ENCODE measurements at regions not wholly inside any gene's neighbourhood (a gene's known extent, or its start where the extent isn't known, plus 50 kb on each side); places are given as distances from the start of the nearest gene placed in this dataset.
A peak's percentile ranks its signal among the peaks of the same experiment; 100 is the strongest.

GRCh38 chr2:18986046-18986445, 372.4 kb downstream of the OSR1 start:
- Histone ChIP-seq H3K9me3 (replicated peaks) (no peaks in the 10 kb centered on the region), H3K27me3 (ENCODE audit: low read depth) (no peaks in the 10 kb centered on the region), H3K27ac (replicated peaks) (no peak overlapping the region), H3K4me1 (peaks cover 23% of the 10 kb centered on the region), H3K36me3 (no peaks in the 10 kb centered on the region), H3K4me3 (no peak overlapping the region)
- DNase-seq: no peak
- intact Hi-C loops (cut with micrococcal nuclease): no loop called here
- TF ChIP-seq, protein P1, sequence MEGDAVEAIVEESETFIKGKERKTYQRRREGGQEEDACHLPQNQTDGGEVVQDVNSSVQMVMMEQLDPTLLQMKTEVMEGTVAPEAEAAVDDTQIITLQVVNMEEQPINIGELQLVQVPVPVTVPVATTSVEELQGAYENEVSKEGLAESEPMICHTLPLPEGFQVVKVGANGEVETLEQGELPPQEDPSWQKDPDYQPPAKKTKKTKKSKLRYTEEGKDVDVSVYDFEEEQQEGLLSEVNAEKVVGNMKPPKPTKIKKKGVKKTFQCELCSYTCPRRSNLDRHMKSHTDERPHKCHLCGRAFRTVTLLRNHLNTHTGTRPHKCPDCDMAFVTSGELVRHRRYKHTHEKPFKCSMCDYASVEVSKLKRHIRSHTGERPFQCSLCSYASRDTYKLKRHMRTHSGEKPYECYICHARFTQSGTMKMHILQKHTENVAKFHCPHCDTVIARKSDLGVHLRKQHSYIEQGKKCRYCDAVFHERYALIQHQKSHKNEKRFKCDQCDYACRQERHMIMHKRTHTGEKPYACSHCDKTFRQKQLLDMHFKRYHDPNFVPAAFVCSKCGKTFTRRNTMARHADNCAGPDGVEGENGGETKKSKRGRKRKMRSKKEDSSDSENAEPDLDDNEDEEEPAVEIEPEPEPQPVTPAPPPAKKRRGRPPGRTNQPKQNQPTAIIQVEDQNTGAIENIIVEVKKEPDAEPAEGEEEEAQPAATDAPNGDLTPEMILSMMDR (IDR thresholded peaks at IDR 0.05; ENCODE audit: borderline replicate concordance): no peak

GRCh38 chr2:18980786-18981430, 377.5 kb downstream of the OSR1 start:
- TF ChIP-seq, protein P1 (IDR thresholded peaks at IDR 0.05; ENCODE audit: borderline replicate concordance): no peak

GRCh38 chr2:18980104-18980785, 378.2 kb downstream of the OSR1 start:
- no peaks in the 10 kb centered on the region for H3K27me3 ChIP-seq (ENCODE audit: low read depth)

More at GRCh38 chr2:18980786-18981430, 377.5 kb downstream of the OSR1 start:
- H3K36me3 ChIP-seq: no peaks in the 10 kb centered on the region
- H3K27ac ChIP-seq (replicated peaks): no peak overlapping the region
- H3K9me3 ChIP-seq (replicated peaks): no peaks in the 10 kb centered on the region
- H3K4me3 ChIP-seq: no peak overlapping the region
- no peaks in the 10 kb centered on the region for H3K27me3 ChIP-seq (ENCODE audit: low read depth)
- intact Hi-C loops (cut with micrococcal nuclease): no loop called here
- DNase-seq: no peak
- peaks cover 26% of the 10 kb centered on the region for H3K4me1 ChIP-seq

GRCh38 chr2:18977409-18977808, 381.0 kb downstream of the OSR1 start:
- H3K9me3 ChIP-seq (replicated peaks): no peaks in the 10 kb centered on the region
- no peak overlapping the region for H3K4me3 ChIP-seq
- peaks cover 31% of the 10 kb centered on the region for H3K4me1 ChIP-seq
- no peak for DNase-seq
- TF ChIP-seq, protein P1 (IDR thresholded peaks at IDR 0.05; ENCODE audit: borderline replicate concordance): no peak
- no peaks in the 10 kb centered on the region for H3K36me3 ChIP-seq
- no peaks in the 10 kb centered on the region for H3K27me3 ChIP-seq (ENCODE audit: low read depth)
- intact Hi-C loops (cut with micrococcal nuclease): no loop called here
- peak overlapping the region; percentile 73 for H3K27ac ChIP-seq (replicated peaks)

More at GRCh38 chr2:18980104-18980785, 378.2 kb downstream of the OSR1 start:
- H3K4me3 ChIP-seq: no peak overlapping the region
- H3K9me3 ChIP-seq (replicated peaks): no peaks in the 10 kb centered on the region
- H3K36me3 ChIP-seq: no peaks in the 10 kb centered on the region
- H3K4me1 ChIP-seq: peaks cover 31% of the 10 kb centered on the region
- no peak overlapping the region for H3K27ac ChIP-seq (replicated peaks)
- intact Hi-C loops (cut with micrococcal nuclease): no loop called here
- TF ChIP-seq, protein P1 (IDR thresholded peaks at IDR 0.05; ENCODE audit: borderline replicate concordance): no peak
- no peak for DNase-seq

GRCh38 chr2:18976168-18976961, 382.1 kb downstream of the OSR1 start:
- H3K9me3 ChIP-seq (replicated peaks): no peaks in the 10 kb centered on the region
- intact Hi-C loops (cut with micrococcal nuclease): no loop called here
- H3K4me1 ChIP-seq: peaks cover 31% of the 10 kb centered on the region
- no peak for DNase-seq
- peak overlapping the region; percentile 73 for H3K27ac ChIP-seq (replicated peaks)
- H3K36me3 ChIP-seq: no peaks in the 10 kb centered on the region
- TF ChIP-seq, protein P1 (IDR thresholded peaks at IDR 0.05; ENCODE audit: borderline replicate concordance): no peak
- H3K27me3 ChIP-seq (ENCODE audit: low read depth): no peaks in the 10 kb centered on the region
- peak overlapping the region; percentile 49 for H3K4me3 ChIP-seq
